ENCODE measurements at regions not wholly inside any gene's neighbourhood (a gene's known extent, or its start where the extent isn't known, plus 50 kb on each side); places are given as distances from the start of the nearest gene placed in this dataset.

- TF ChIP-seq CTCF (IDR thresholded peaks at IDR 0.05; ENCODE audit: low read depth, low read length) (no peak), EZH2phosphoT487 (IDR thresholded peaks at IDR 0.05; ENCODE audit: low read depth) (no peak)
Observed at GRCh38 chr4:41881981-41882624, 53.1 kb upstream of the TMEM33 start.
